DND-41 (cell line): ENCODE measurements at regions not wholly inside any gene's neighbourhood (a gene's known extent, or its start where the extent isn't known, plus 50 kb on each side); places are given as distances from the start of the nearest gene placed in this dataset.

Experiments
- CTCF ChIP-seq: IDR thresholded peaks from 2 replicates; pipeline ENCODE4 v1.5.1; 2012; ENCODE audit warnings: borderline replicate concordance, low read length, moderate library complexity, mild to moderate bottlenecking; ENCODE audit not compliant: poor library complexity, severe bottlenecking; ENCODE audit errors: extremely low read depth
- EZH2 ChIP-seq: IDR thresholded peaks from 3 replicates; pipeline ENCODE4 v1.6.1; 2012; ENCODE audit warnings: borderline replicate concordance, low read depth, mild to moderate bottlenecking, moderate library complexity, low read length, inconsistent platforms; ENCODE audit not compliant: severe bottlenecking

- TF ChIP-seq CTCF (no peak), EZH2 (no peak)
Observed at GRCh38 chr18:50444539-50444938, 69.7 kb downstream of the SKA1 start.
